Lower lobe of right lung (tissue), 2 donors: ENCODE measurements at regions not wholly inside any gene's neighbourhood (a gene's known extent, or its start where the extent isn't known, plus 50 kb on each side); places are given as distances from the start of the nearest gene placed in this dataset.

Experiments
- ATAC-seq, 2 donors: fragments of 200-7000 bp; cut with Tn5 transposase; one replicate each; pipeline ENCODE4 v1.9.1; 2020 to 2022; ENCODE audit warnings: mild to moderate bottlenecking in 2 of 2, moderate library complexity in 2 of 2
- DNase-seq: peaks from one replicate; pipeline ENCODE4 v3.0.0-alpha.2; 2020
- H3K27ac ChIP-seq: fragments of 200-600 bp; one replicate; pipeline ENCODE4 v1.8.0; 2022
- H3K27me3 ChIP-seq: fragments of 200-600 bp; one replicate; pipeline ENCODE4 v1.8.0; 2022; ENCODE audit warnings: low read depth
- H3K36me3 ChIP-seq: fragments of 200-600 bp; one replicate; pipeline ENCODE4 v1.8.0; 2022; ENCODE audit warnings: mild to moderate bottlenecking
- H3K4me1 ChIP-seq: fragments of 200-600 bp; one replicate; pipeline ENCODE4 v1.8.0; 2022
- H3K4me3 ChIP-seq: fragments of 200-600 bp; one replicate; pipeline ENCODE4 v1.8.0; 2022; ENCODE audit warnings: mild to moderate bottlenecking
- H3K9me3 ChIP-seq: fragments of 200-600 bp; one replicate; pipeline ENCODE4 v1.8.0; 2022
- CTCF ChIP-seq: fragments of 200-600 bp; IDR thresholded peaks from one replicate; pipeline ENCODE4 v1.8.0; 2022; ENCODE audit warnings: antibody characterized with exemption, mild to moderate bottlenecking
- intact Hi-C: fragments of 100-400 bp; cut with DNase I; formaldehyde crosslinking; loops from one replicate; pipeline ENCODE4 v1.11.0; 2022
- donor health status: DM: no; HTN: yes; CAD: no; lungs with severe emphysema.

DNA sequence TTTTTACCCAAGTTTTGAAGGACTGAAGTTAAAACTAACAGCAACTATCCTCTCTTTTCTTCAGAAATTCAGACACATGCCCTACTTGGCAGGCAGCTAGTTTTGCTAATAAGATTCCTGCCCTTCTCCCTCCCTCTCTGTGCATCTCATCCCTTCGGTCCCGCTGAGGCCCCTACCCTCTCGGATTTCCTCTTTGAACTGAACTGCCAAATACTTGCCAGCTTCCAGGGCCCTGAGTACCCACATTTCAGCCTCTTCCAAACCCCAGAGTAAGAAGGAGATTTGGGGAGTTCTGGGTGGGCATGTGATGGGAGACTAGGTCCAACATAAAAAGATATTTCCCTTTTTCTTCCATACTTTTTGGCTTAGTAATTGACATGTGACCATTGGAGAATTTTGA is 116.5 kb upstream of the JUN start:
- no peak for ATAC-seq
- H3K36me3 ChIP-seq = no peaks in the 10 kb centered on the region
- H3K27me3 ChIP-seq = no peaks in the 10 kb centered on the region
- no peaks in the 10 kb centered on the region for H3K9me3 ChIP-seq
- intact Hi-C loops = no loop called here
- no peak overlapping the region for H3K4me3 ChIP-seq
- TF ChIP-seq CTCF = no peak
- peaks cover 75% of the 10 kb centered on the region for H3K4me1 ChIP-seq
- DNase-seq = no peak
- H3K27ac ChIP-seq = peak overlapping the region; percentile 67

- Histone ChIP-seq H3K36me3 (no peaks in the 10 kb centered on the region), H3K4me1 (peaks cover 69% of the 10 kb centered on the region), H3K27me3 (no peaks in the 10 kb centered on the region), H3K27ac (peak overlapping the region; percentile 67), H3K9me3 (no peaks in the 10 kb centered on the region), H3K4me3 (no peak overlapping the region)
- no peak for TF ChIP-seq CTCF
- intact Hi-C loops = no loop called here
- DNase-seq = no peak
- ATAC-seq = no peak
Observed at GRCh38 chr1:58901008-58901407, 117.2 kb upstream of the JUN start.

GRCh38 chr1:58902830-58903513 is 119.1 kb upstream of the JUN start:
- no peak for TF ChIP-seq CTCF
- DNase-seq (no peak), ATAC-seq (no peak)
- H3K27ac ChIP-seq = peak overlapping the region; percentile 97
- no peaks in the 10 kb centered on the region for H3K27me3 ChIP-seq
- intact Hi-C loops = no loop called here
- no peaks in the 10 kb centered on the region for H3K9me3 ChIP-seq
- H3K4me1 ChIP-seq = peaks cover 49% of the 10 kb centered on the region
- H3K36me3 ChIP-seq = no peaks in the 10 kb centered on the region
- H3K4me3 ChIP-seq = peak overlapping the region; percentile 59

- H3K9me3 ChIP-seq = no peaks in the 10 kb centered on the region
- ATAC-seq (peak; percentile 98), DNase-seq (peak; percentile 96)
- H3K27ac ChIP-seq = peak overlapping the region; percentile 97
- peak overlapping the region; percentile 59 for H3K4me3 ChIP-seq
- peaks cover 42% of the 10 kb centered on the region for H3K4me1 ChIP-seq
- H3K27me3 ChIP-seq = no peaks in the 10 kb centered on the region
- intact Hi-C loops = no loop called here
- no peaks in the 10 kb centered on the region for H3K36me3 ChIP-seq
- no peak for TF ChIP-seq CTCF
Observed at GRCh38 chr1:58903514-58904298, 119.9 kb upstream of the JUN start.

DNA sequence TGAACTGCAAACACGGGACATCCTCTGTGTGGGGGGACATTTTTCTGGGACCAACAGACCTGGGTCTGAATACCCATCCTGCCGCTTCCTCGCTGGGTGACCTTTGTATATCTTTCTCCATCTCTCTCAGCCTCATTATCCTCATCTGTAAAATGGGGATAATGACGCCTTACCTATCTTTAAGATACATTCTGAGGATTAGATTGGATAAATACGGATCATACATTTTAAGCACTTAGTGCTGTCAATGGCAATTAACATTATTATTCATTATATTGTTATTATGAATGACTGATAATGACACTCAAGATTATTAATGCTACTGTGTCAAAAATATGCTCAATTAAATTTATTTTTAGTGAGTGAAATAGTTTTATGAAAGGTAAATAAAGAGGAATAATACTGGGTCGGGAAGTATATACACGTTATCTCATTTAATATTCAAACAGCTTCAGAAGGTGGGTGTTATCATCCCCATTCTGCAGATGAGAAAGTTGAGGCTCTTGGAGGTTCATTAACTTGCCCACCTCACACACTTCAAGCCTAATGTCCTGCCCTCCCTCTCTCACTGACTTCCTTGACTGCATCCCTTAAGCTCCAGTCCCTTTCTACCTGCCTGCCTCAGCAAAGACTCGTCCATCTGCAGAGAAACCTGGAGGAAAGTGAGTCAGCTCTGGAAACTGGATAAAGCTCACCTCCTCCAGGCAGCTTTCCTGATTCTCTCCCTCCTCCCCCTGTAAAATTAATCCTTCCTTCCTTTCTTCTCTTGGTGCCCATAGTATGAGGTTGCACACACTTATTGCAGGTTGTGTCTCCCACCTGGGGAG is 120.7 kb upstream of the JUN start:
- TF ChIP-seq CTCF = no peak
- H3K9me3 ChIP-seq = no peaks in the 10 kb centered on the region
- intact Hi-C loops = no loop called here
- H3K27me3 ChIP-seq = no peaks in the 10 kb centered on the region
- no peaks in the 10 kb centered on the region for H3K36me3 ChIP-seq
- peaks cover 34% of the 10 kb centered on the region for H3K4me1 ChIP-seq
- peak overlapping the region; percentile 59 for H3K4me3 ChIP-seq
- DNase-seq (no peak), ATAC-seq (no peak)
- H3K27ac ChIP-seq = peak overlapping the region; percentile 97
